GM19467 (cell line): ENCODE measurements at regions not wholly inside any gene's neighbourhood (a gene's known extent, or its start where the extent isn't known, plus 50 kb on each side); places are given as distances from the start of the nearest gene placed in this dataset.
"Not testable (repeated sequence)": the region's sequence is repeated elsewhere in the genome, so short reads cannot be mapped to it uniquely, and the experiment has no call there.

Experiments
- ATAC-seq: cut with Tn5 transposase; IDR thresholded peaks from one replicate; pipeline ENCODE4 v1.9.1; 2021; ENCODE audit warnings: mild to moderate bottlenecking, moderate library complexity; ENCODE audit not compliant: unreplicated experiment

GRCh38 chr3:70519913-70520659 lies 207.6 kb upstream of the MDFIC2 start:
- no peak for ATAC-seq

GRCh38 chr3:70519026-70519425 lies 206.6 kb upstream of the MDFIC2 start:
- ATAC-seq: no peak

- ATAC-seq: no peak
Observed at GRCh38 chr3:70518356-70518755, 205.9 kb upstream of the MDFIC2 start.

- ATAC-seq: no peak
Observed at GRCh38 chr3:70517124-70517890, 204.9 kb upstream of the MDFIC2 start.

GRCh38 chr3:70516076-70516475 lies 203.6 kb upstream of the MDFIC2 start:
- no peak for ATAC-seq

GRCh38 chr3:70507486-70507885 lies 195.0 kb upstream of the MDFIC2 start:
- ATAC-seq: no peak

- ATAC-seq: no peak
Observed at GRCh38 chr3:70506775-70507174, 194.3 kb upstream of the MDFIC2 start.

- ATAC-seq: no peak
Observed at GRCh38 chr3:70501561-70501960, 189.1 kb upstream of the MDFIC2 start.

- ATAC-seq: no peak
Observed at GRCh38 chr3:70488816-70489215, 176.4 kb upstream of the MDFIC2 start.

- ATAC-seq: no peak
Observed at GRCh38 chr3:70488131-70488530, 175.7 kb upstream of the MDFIC2 start.

GRCh38 chr3:70486414-70487017 lies 174.1 kb upstream of the MDFIC2 start:
- no peak for ATAC-seq

- ATAC-seq: no peak
Observed at GRCh38 chr3:70476174-70476573, 163.7 kb upstream of the MDFIC2 start.

- ATAC-seq: no peak
Observed at GRCh38 chr3:70471464-70472342, 159.3 kb upstream of the MDFIC2 start.

GRCh38 chr3:70466096-70466495 lies 153.7 kb upstream of the MDFIC2 start:
- ATAC-seq: no peak

GRCh38 chr3:70464876-70465275 lies 152.4 kb upstream of the MDFIC2 start:
- no peak for ATAC-seq

- ATAC-seq: no peak
Observed at GRCh38 chr3:70464465-70464864, 152.0 kb upstream of the MDFIC2 start.

- ATAC-seq: not testable (repeated sequence)
Observed at GRCh38 chr3:70450220-70450619, 137.8 kb upstream of the MDFIC2 start.

GRCh38 chr3:70435422-70435821 lies 123.0 kb upstream of the MDFIC2 start:
- ATAC-seq: not testable (repeated sequence)

GRCh38 chr3:70433091-70433490 lies 120.7 kb upstream of the MDFIC2 start:
- ATAC-seq: no peak

GRCh38 chr3:70431911-70432310 lies 119.5 kb upstream of the MDFIC2 start:
- no peak for ATAC-seq

GRCh38 chr3:70426071-70426470 lies 113.6 kb upstream of the MDFIC2 start:
- ATAC-seq: no peak
